Heart left ventricle (tissue), 16 donors: ENCODE measurements at regions not wholly inside any gene's neighbourhood (a gene's known extent, or its start where the extent isn't known, plus 50 kb on each side); places are given as distances from the start of the nearest gene placed in this dataset.
"Not testable (repeated sequence)": the region's sequence is repeated elsewhere in the genome, so short reads cannot be mapped to it uniquely, and the experiment has no call there.

Source experiments
- ATAC-seq, 4 donors: fragments of 200-7000 bp; cut with Tn5 transposase; one replicate each; pipeline ENCODE4 v1.9.1; 2020 to 2022; ENCODE audit warnings: moderate library complexity in 4 of 4, mild to moderate bottlenecking in 3 of 4, moderate number of reproducible peaks in 1 of 4
- DNase-seq, 5 donors: peaks; one replicate each; pipeline ENCODE4 v3.0.0-alpha.2; 2020
- H3K27ac ChIP-seq, 12 donors: fragments of 200-600 bp; sonication (generic) in 4 of 12; one replicate each; pipeline versions ENCODE4 v1.5.0 to v1.8.0; 2016 to 2022; ENCODE audit warnings: mild to moderate bottlenecking in 2 of 12
- H3K27me3 ChIP-seq, 9 donors: fragments of 200-600 bp; sonication (generic) in 2 of 9; one replicate each; pipeline versions ENCODE4 v1.5.1 to v1.8.0; 2016 to 2022; ENCODE audit warnings: mild to moderate bottlenecking in 3 of 9
- H3K36me3 ChIP-seq, 9 donors: fragments of 200-600 bp; sonication (generic) in 2 of 9; one replicate each; pipeline versions ENCODE4 v1.5.0 to v1.8.0; 2018 to 2022; ENCODE audit warnings: mild to moderate bottlenecking in 2 of 9
- H3K4me1 ChIP-seq, 12 donors: fragments of 200-600 bp; sonication (generic) in 4 of 12; one replicate each; pipeline versions ENCODE4 v1.5.0 to v1.8.0; 2016 to 2022; ENCODE audit warnings: mild to moderate bottlenecking in 3 of 12
- H3K4me3 ChIP-seq, 12 donors: fragments of 200-600 bp; sonication (generic) in 4 of 12; one replicate each; pipeline versions ENCODE4 v1.5.0 to v1.8.0; 2017 to 2022; ENCODE audit warnings: mild to moderate bottlenecking in 9 of 12, moderate library complexity in 4 of 12
- H3K9me3 ChIP-seq, 12 donors: fragments of 200-600 bp; sonication (generic) in 4 of 12; one replicate each; pipeline versions ENCODE4 v1.5.0 to v1.8.0; 2016 to 2022; ENCODE audit warnings: mild to moderate bottlenecking in 1 of 12
- WGBS, 4 donors: extraction: QIAGEN DNeasy Blood & Tissue Kit in 2 of 4; methylation state at CpG; one replicate each; pipeline versions ENCODE4 v1.1.5 to v1.1.7; 2013 to 2018; 5-methylcytosine and 5-hydroxymethylcytosine counted together
- intact Hi-C, 10 donors: fragments of 100-400 bp; cut with DNase I; formaldehyde crosslinking; loops; one replicate each; pipeline versions ENCODE4 v1.11.1 to v1.14.2; 2022
- TF ChIP-seq, protein P1 (sequence below), 12 donors: fragments of 200-600 bp; sonication (generic) in 4 of 12; IDR thresholded peaks; one replicate each; pipeline versions ENCODE4 v1.5.0 to v1.8.0; 2018 to 2022; ENCODE audit warnings: antibody characterized with exemption in 12 of 12, mild to moderate bottlenecking in 5 of 12
- donor health status: ischemic (EF 13 %, LVEDD 7.1; RV severe dilation, severe dysfunction).
- donor health status: healthy with polysubstance abuse.
- donor health status: DM: no; HTN: yes; CAD: no.
- donor health status: DM: no; HTN: no; CAD: no.
- donor health status: ischemic (EF 25% LVEDD 6.9; RV normal size, moderate dysfunction).
- donor health status: ischemic (EF 25% LVEDD 5.7; RV mildly dilated, moderate dysfunction).
- donor health status: healthy.
- donor health status: DM: yes; HTN: yes; CAD: no.
- donor health status: ischemic (EF 35%, LVEDD 5.7; RV mildly dilated, moderate dysfunction).
- donor health status: nonischemic (EF 11% LVEDD 7.7; RV severe dilation, severe dysfunction).
- donor health status: DM: yes; HTN: yes; CAD: no.
- donor health status: PGD.
- donor health status: ischemic (EF 29% LVEDD 5.4; RV normal size, mild dysfunction).
- donor health status: nonischemic (EF 23%, LVEDD 6.1; RV moderate dilation, normal function).

DNA sequence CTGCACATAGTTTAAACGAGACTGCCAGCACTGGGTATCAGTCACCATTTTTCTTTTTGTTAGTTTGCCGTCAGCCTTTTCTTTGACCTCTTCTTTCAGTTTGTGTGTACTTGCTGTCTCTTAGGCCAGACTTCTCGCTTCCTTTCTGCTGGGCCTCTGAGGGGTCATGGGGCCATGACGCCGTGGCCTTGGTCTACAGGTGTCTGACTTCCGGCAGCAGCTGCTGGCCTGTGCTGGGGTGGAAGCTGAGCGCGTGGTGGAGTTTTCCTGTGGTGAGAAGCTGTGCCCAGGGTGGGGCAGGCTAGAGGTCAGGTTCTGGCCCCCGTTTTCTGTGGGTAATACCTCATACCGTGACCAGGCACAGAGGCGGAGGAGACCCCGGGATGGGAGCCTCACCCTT lies 101.6 kb upstream of the PZP start:
- H3K27ac ChIP-seq, H3K27me3 ChIP-seq, intact Hi-C loops, H3K9me3 ChIP-seq, H3K4me1 ChIP-seq, H3K4me3 ChIP-seq, DNase-seq: not testable (repeated sequence)
- WGBS, 4 donors: 51 to 77% (median 70%) methylated on average over 6 to 12 of the region's 12 CpGs
- H3K36me3 ChIP-seq: peaks cover 0 to 19% (median 0%) of the 10 kb centered on the region in 9 donors
- ATAC-seq: peak in 1 of 4 donors; percentile 57

DNA sequence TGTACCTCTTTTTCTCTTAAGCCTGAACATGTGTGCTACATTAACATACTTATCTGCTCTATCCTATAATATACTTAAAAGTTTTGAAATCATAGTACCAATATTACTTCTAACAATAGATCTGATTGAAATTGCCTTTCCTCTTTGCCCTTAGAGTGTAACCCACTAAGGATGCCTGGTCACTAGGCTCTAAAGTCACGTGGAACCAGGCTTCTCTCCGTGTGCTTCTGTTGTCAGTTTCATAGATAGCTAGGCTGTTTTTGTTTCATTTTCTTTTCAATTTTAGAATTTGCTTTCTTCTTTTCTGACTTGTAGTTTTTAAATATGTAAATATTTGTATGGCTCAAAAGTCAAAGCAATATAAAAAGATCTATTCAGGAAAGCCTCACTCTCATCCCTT lies 100.5 kb upstream of the PZP start:
- H3K4me1 ChIP-seq, H3K4me3 ChIP-seq, H3K9me3 ChIP-seq, DNase-seq, H3K27me3 ChIP-seq, ATAC-seq, H3K27ac ChIP-seq, intact Hi-C loops: not testable (repeated sequence)
- WGBS, 4 donors: 93 to 100% methylated on average over 1 to 2 of the region's 2 CpGs; no CpG with 5 or more reads in 2 of the 4 donors
- peaks cover 0 to 19% (median 0%) of the 10 kb centered on the region in 9 donors for H3K36me3 ChIP-seq

DNA sequence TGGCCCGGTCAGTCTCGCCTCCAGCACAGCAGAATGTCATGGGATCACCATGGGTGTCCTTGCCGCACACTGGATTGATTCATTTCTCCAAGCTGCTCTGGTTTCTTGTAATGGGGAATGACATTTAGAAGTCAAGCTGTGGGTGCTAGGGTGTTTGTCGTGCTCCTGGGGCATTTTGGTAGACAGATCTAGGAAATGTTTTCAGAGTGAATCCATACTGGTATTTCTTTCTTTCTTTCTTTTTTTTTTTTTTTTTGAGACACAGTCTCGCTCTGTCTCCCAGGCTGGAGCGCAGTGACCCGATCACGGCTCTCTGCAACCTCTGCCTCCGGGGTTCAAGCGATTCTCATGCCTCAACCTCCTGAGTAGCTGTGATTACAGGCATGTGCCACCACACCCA lies 100.0 kb upstream of the PZP start:
- ATAC-seq, H3K27me3 ChIP-seq, intact Hi-C loops, H3K9me3 ChIP-seq, H3K27ac ChIP-seq, DNase-seq, H3K4me3 ChIP-seq, H3K4me1 ChIP-seq: not testable (repeated sequence)
- WGBS, 4 donors: 93 to 98% (median 97%) methylated on average over 10 of the region's 10 CpGs
- peaks cover 0 to 19% (median 0%) of the 10 kb centered on the region in 9 donors for H3K36me3 ChIP-seq

DNA sequence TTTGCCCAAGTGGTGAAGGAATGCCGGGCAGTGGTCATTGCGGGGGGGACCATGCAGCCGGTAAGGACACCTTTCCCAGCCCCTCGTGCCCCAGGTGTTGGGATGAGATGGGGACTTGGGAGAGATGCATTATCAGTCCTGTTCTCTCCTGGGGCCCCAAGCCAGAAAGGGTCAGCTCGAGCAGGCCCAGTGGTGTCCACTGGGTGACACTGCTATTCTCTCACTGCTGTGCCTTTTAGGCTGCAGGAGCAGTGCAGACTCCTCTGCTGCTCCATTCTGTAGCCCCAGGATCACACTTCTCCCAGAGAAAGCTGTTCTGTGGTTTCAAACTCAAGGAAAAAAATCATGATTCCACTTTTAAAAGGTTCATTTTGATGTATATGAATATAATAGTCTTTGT lies 99.1 kb upstream of the PZP start:
- ATAC-seq: not testable (repeated sequence)
- 86 to 100% (median 92%) methylated on average over 1 to 5 of the region's 5 CpGs for WGBS, 4 donors
- H3K36me3 ChIP-seq: peaks cover 0 to 19% (median 0%) of the 10 kb centered on the region in 9 donors

DNA sequence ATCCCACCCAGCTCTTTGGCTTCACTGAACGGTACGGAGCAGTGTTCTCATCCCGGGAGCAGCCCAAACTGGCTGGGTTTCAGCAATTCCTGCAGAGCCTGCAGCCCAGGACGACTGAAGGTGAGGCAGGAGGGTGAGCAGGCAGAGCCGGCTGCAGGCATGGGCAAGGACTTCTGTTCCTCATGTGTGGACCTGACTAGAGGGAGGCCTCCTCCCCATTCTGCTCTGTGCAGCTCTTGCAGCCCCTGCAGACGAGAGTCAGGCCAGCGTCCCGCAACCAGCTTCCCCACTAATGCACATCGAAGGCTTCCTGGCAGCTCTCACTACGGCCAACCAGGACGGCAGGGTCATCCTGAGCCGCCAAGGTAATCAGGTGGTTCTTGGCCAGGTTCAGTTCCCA lies 97.8 kb upstream of the PZP start:
- H3K36me3 ChIP-seq: peaks cover 0 to 14% (median 0%) of the 10 kb centered on the region in 9 donors
- DNase-seq, H3K4me3 ChIP-seq, H3K27me3 ChIP-seq, H3K27ac ChIP-seq, H3K9me3 ChIP-seq, H3K4me1 ChIP-seq, intact Hi-C loops: not testable (repeated sequence)
- ATAC-seq: peak in 1 of 4 donors; percentile 18
- WGBS, 4 donors: 80 to 93% (median 92%) methylated on average over 1 to 9 of the region's 12 CpGs; no CpG with 5 or more reads in 1 of the 4 donors

More for the DNA sequence above, 99.1 kb upstream of the PZP start:
- H3K27me3 ChIP-seq, intact Hi-C loops, H3K27ac ChIP-seq, H3K9me3 ChIP-seq, H3K4me3 ChIP-seq, H3K4me1 ChIP-seq, DNase-seq: not testable (repeated sequence)

DNA sequence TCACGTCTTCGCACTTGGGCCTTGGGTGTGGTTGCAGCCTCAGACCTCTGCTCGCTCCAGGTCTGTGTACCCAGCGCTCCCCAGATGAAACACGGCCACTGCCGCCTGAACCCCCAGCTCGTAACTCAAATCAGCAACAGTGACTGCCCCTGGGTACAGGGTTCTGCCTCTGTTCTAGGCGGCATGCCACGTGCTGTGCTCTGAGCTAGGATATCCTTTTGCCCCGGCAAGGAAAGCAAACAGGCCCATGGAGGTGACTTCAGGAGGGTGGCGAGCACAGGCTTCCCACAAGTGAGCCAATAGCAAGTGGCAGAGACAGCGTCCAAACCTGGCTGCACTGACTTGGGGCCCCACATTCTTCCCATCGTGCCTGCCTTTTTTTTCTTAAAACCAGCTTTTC lies 96.3 kb upstream of the PZP start:
- ATAC-seq, H3K4me3 ChIP-seq, H3K27ac ChIP-seq, H3K27me3 ChIP-seq, H3K9me3 ChIP-seq, H3K4me1 ChIP-seq, DNase-seq, intact Hi-C loops: not testable (repeated sequence)
- H3K36me3 ChIP-seq: peaks cover 0 to 11% (median 0%) of the 10 kb centered on the region in 9 donors
- WGBS, 4 donors: 92 to 96% (median 95%) methylated on average over 10 to 13 of the region's 13 CpGs

DNA sequence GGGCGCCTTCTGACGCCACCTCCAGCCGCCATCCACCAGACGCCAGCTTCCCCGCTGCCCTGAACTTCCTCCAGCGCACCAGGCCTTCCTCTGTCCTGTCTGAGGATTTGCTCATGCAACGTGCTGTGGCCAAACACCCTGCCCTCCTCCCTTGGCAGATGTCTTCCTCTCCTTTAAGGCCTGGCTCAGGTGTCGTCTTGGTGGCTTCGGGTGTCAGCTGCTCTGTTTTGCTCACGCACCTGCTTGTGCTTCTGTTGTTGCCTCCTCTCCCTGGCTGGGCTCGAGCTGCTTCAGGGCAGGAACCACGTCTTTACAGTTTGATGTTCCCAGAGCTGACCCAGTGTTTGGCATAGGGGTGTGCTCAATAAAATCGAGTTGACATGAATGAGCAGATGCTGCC lies 87.7 kb upstream of the PZP start:
- 95 to 100% (median 100%) methylated on average over 1 to 3 of the region's 13 CpGs for WGBS, 4 donors
- intact Hi-C loops: not testable (repeated sequence)

DNA sequence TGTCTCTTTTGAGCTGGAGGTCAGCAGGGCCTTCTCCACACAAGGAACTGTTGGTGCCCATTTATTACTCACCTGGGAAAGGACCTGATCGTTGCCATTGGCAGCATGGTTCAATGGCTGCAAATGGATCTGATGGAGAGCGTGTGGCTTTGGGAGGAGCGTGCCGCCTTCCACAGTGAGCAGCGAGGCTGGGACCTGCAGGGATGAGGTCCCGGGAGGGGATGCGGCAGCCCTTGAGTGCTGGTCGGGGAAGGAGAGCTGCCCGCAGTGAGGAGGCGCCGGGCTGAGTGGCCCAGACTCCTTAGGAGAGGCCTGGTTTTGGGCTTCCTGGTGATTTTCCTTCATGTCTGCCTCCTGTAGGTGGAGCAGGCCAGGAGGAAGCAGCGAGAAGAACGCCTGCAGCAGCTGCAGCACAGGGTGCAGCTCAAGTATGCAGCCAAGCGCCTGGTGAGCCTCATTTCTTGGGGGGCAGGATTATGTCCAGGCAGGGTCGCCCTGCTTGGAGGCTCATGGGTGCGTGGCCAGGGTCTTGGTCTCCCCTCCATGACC lies 86.0 kb upstream of the PZP start:
- H3K36me3 ChIP-seq, intact Hi-C loops, H3K27me3 ChIP-seq, H3K27ac ChIP-seq, H3K4me3 ChIP-seq, H3K9me3 ChIP-seq, H3K4me1 ChIP-seq: not testable (repeated sequence)
- DNase-seq: peak in 1 of 5 donors; percentile 55
- TF ChIP-seq, protein P1, sequence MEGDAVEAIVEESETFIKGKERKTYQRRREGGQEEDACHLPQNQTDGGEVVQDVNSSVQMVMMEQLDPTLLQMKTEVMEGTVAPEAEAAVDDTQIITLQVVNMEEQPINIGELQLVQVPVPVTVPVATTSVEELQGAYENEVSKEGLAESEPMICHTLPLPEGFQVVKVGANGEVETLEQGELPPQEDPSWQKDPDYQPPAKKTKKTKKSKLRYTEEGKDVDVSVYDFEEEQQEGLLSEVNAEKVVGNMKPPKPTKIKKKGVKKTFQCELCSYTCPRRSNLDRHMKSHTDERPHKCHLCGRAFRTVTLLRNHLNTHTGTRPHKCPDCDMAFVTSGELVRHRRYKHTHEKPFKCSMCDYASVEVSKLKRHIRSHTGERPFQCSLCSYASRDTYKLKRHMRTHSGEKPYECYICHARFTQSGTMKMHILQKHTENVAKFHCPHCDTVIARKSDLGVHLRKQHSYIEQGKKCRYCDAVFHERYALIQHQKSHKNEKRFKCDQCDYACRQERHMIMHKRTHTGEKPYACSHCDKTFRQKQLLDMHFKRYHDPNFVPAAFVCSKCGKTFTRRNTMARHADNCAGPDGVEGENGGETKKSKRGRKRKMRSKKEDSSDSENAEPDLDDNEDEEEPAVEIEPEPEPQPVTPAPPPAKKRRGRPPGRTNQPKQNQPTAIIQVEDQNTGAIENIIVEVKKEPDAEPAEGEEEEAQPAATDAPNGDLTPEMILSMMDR (IDR thresholded peaks at IDR 0.05): peak in 1 of 12 donors; percentile 8
- peak in 2 of 4 donors; percentile 41 to 59 for ATAC-seq
- 73 to 82% (median 77%) methylated on average over 11 to 14 of the region's 16 CpGs for WGBS, 4 donors

More for the DNA sequence above, 87.7 kb upstream of the PZP start:
- DNase-seq, H3K4me1 ChIP-seq, H3K27ac ChIP-seq, H3K27me3 ChIP-seq, H3K36me3 ChIP-seq, H3K9me3 ChIP-seq, H3K4me3 ChIP-seq, ATAC-seq: not testable (repeated sequence)

DNA sequence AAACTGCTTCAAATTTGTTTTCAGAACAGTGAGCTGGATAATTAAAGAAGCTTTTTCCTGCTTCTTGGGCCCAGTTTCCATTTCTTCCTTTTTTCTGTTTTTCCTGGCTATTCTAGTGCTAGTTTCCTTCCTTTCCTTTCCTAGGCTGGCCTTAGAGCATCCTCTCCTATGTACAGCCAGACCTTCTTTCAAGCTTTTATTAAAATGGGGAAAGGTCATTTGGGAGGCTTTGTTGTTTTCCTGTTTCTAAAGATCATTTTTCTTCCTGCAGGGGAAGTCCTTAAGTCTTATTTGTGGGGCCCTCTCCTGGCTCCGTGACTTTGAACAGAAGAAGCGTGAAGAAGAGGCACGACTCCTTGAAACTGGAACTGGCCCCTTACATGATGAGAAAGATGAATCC lies 85.2 kb upstream of the PZP start:
- intact Hi-C loops, H3K4me3 ChIP-seq, H3K27ac ChIP-seq, H3K4me1 ChIP-seq, DNase-seq, H3K36me3 ChIP-seq, H3K9me3 ChIP-seq, H3K27me3 ChIP-seq: not testable (repeated sequence)
- peak in 1 of 4 donors; percentile 56 for ATAC-seq
- no CpG with 5 or more reads among the region's 3 CpGs for WGBS, 4 donors

DNA sequence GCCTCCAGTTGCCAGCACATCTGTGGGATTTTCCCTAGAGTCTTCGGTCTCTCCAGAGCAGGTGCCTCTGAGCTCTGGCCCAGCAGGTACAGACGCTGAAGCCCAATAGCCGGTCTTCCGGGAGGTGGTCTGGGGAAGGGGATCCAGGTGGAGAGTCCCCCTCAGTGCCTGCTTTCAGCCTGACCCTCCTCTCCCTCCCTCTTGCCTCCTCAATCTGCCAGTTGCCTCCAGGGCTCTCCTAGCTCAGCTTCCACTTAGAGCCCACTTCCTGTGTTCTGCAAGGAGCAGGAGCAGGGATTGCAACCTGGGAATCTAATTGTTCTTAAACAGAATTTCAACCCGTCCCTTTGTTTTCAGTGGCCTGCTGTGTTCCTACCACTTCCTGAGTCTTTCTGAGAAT lies 81.8 kb upstream of the PZP start:
- DNase-seq, H3K4me3 ChIP-seq, H3K4me1 ChIP-seq, H3K27ac ChIP-seq, H3K9me3 ChIP-seq, H3K36me3 ChIP-seq, intact Hi-C loops, H3K27me3 ChIP-seq: not testable (repeated sequence)
- 49 to 75% (median 55%) methylated on average over 1 of the region's 5 CpGs for WGBS, 4 donors
- ATAC-seq: peak in 3 of 4 donors; percentile 27 to 65 (median 42)
